ENCODE measurements at regions not wholly inside any gene's neighbourhood (a gene's known extent, or its start where the extent isn't known, plus 50 kb on each side); places are given as distances from the start of the nearest gene placed in this dataset.

DNA sequence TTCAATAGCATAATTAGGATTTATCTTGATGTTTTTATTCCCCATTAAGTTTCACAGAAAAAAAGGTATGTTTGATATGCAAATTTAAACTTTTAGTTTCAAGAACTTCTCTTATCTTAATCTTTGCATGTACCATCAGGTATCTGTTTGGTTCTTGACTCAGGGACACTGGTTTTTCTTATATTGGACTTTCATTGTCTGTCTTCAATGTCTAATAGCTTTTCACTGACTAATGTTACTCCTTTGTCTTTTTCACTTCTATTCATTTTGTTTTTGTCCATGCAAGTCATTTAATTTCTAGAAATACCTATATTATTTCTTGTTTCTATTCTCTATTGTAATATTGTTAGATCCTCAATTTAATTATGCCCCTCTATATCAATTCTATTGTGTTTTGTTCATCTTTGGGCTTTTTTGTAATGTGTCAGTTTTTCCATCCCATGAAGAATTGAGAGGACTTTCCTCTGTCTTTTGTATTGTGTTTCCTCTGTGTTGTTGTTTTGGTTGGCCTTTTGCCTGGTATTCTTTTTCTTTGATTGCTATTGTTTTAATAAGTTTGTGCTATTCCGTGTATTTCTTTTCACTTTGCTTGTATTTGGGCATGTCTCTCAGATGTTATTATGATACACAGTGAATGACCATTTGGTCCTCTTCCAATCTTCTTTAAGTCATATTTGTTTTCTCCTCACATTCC lies 58.3 kb upstream of the ANKRD10 start:
- no peak overlapping the region for H3K27ac ChIP-seq (ENCODE audit: low read depth in 1 of 2, low read length in 2 of 2)
- H3K4me3 ChIP-seq (ENCODE audit: low read depth in 1 of 3, low read length in 3 of 3): no peak overlapping the region
- DNase-seq (ENCODE audit: low spot score): no peak
- H3K4me1 ChIP-seq (ENCODE audit: control insufficient read depth in 4 of 4, insufficient read depth in 4 of 4, low read length in 3 of 4): no peaks in the 10 kb centered on the region
- 33% methylated on average over 1 of the region's 1 CpG for WGBS
- no peak overlapping the region for H3K9ac ChIP-seq (ENCODE audit: low read depth in 1 of 2, low read length in 2 of 2)
- H3K27me3 ChIP-seq (ENCODE audit: control insufficient read depth in 4 of 4, insufficient read depth in 4 of 4, low read length in 3 of 4): peaks cover 0 to 11% (median 0%) of the 10 kb centered on the region in 4 donors
- peaks cover 0 to 3% (median 0%) of the 10 kb centered on the region in 4 donors for H3K9me3 ChIP-seq (ENCODE audit: control insufficient read depth in 4 of 4, low read length in 3 of 4)
- TF ChIP-seq SP1 (IDR thresholded peaks at IDR 0.05): no peak
- TF ChIP-seq, protein P1, sequence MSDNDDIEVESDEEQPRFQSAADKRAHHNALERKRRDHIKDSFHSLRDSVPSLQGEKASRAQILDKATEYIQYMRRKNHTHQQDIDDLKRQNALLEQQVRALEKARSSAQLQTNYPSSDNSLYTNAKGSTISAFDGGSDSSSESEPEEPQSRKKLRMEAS (IDR thresholded peaks at IDR 0.05): no peak
- TF ChIP-seq JUND (IDR thresholded peaks at IDR 0.05): no peak
- TF ChIP-seq HNF4G (IDR thresholded peaks at IDR 0.05): no peak
- no peak for TF ChIP-seq RAD21 (IDR thresholded peaks at IDR 0.05)
- no peak for TF ChIP-seq YY1 (IDR thresholded peaks at IDR 0.05)
- TF ChIP-seq NR2F2 (IDR thresholded peaks at IDR 0.05): no peak
- TF ChIP-seq, protein P2, sequence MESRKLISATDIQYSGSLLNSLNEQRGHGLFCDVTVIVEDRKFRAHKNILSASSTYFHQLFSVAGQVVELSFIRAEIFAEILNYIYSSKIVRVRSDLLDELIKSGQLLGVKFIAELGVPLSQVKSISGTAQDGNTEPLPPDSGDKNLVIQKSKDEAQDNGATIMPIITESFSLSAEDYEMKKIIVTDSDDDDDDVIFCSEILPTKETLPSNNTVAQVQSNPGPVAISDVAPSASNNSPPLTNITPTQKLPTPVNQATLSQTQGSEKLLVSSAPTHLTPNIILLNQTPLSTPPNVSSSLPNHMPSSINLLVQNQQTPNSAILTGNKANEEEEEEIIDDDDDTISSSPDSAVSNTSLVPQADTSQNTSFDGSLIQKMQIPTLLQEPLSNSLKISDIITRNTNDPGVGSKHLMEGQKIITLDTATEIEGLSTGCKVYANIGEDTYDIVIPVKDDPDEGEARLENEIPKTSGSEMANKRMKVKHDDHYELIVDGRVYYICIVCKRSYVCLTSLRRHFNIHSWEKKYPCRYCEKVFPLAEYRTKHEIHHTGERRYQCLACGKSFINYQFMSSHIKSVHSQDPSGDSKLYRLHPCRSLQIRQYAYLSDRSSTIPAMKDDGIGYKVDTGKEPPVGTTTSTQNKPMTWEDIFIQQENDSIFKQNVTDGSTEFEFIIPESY (IDR thresholded peaks at IDR 0.05): no peak
- TF ChIP-seq EGR1 (IDR thresholded peaks at IDR 0.05; ENCODE audit: low read depth in 2 of 2): no peak
- TF ChIP-seq FOXA2 (IDR thresholded peaks at IDR 0.05): no peak
- no peak for TF ChIP-seq TAF1 (conservative IDR thresholded peaks at IDR 0.05)
- TF ChIP-seq, protein P3, sequence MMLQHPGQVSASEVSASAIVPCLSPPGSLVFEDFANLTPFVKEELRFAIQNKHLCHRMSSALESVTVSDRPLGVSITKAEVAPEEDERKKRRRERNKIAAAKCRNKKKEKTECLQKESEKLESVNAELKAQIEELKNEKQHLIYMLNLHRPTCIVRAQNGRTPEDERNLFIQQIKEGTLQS (IDR thresholded peaks at IDR 0.05): no peak
- TF ChIP-seq FOXA1 (IDR thresholded peaks at IDR 0.05): no peak
- no peak for TF ChIP-seq GABPA (IDR thresholded peaks at IDR 0.05 in 1 of 2, conservative IDR thresholded peaks at IDR 0.05 in 1 of 2)
- no peaks in the 10 kb centered on the region for H3K36me3 ChIP-seq (ENCODE audit: control insufficient read depth in 4 of 4, insufficient read depth in 3 of 4, low read depth in 1 of 4, low read length in 3 of 4)

DNA sequence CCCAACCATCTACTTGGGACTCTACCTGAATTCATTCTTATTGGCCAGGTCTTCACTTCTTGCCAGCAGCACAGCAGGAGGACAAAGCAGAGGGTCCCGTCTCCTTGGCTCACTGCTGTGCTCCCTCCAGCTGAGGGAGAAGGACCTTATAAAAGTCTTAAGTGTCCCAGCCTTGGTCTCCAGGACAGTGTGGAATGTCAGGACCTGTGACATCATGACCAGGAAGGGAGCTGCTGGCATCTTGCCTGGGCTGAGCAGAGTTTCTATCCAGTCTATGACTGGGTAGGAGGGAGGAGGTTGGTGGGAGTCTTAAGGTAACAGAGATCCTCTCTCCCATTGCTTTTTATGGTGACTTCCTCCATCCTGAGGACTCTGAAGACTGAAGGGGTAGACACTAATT lies 56.6 kb upstream of the ANKRD10 start:
- Histone ChIP-seq H3K9ac (ENCODE audit: low read depth in 1 of 2, low read length in 2 of 2) (no peak overlapping the region), H3K4me3 (ENCODE audit: low read depth in 1 of 3, low read length in 3 of 3) (no peak overlapping the region), H3K36me3 (ENCODE audit: control insufficient read depth in 4 of 4, insufficient read depth in 3 of 4, low read depth in 1 of 4, low read length in 3 of 4) (no peaks in the 10 kb centered on the region), H3K4me1 (ENCODE audit: control insufficient read depth in 4 of 4, insufficient read depth in 4 of 4, low read length in 3 of 4) (no peaks in the 10 kb centered on the region), H3K27me3 (ENCODE audit: control insufficient read depth in 4 of 4, insufficient read depth in 4 of 4, low read length in 3 of 4) (peaks cover 0 to 5% (median 0%) of the 10 kb centered on the region in 4 donors), H3K9me3 (ENCODE audit: control insufficient read depth in 4 of 4, low read length in 3 of 4) (no peaks in the 10 kb centered on the region), H3K27ac (ENCODE audit: low read depth in 1 of 2, low read length in 2 of 2) (no peak overlapping the region)
- no peak for DNase-seq (ENCODE audit: low spot score)
- WGBS: 84% methylated on average over 1 of the region's 1 CpG
- TF ChIP-seq, protein P1 (IDR thresholded peaks at IDR 0.05): no peak
- TF ChIP-seq YY1 (IDR thresholded peaks at IDR 0.05): no peak
- TF ChIP-seq FOXA2 (IDR thresholded peaks at IDR 0.05): no peak
- TF ChIP-seq, protein P3 (IDR thresholded peaks at IDR 0.05): no peak
- no peak for TF ChIP-seq EGR1 (IDR thresholded peaks at IDR 0.05; ENCODE audit: low read depth in 2 of 2)
- TF ChIP-seq, protein P2 (IDR thresholded peaks at IDR 0.05): no peak
- TF ChIP-seq FOXA1 (IDR thresholded peaks at IDR 0.05): no peak
- TF ChIP-seq, protein P4, sequence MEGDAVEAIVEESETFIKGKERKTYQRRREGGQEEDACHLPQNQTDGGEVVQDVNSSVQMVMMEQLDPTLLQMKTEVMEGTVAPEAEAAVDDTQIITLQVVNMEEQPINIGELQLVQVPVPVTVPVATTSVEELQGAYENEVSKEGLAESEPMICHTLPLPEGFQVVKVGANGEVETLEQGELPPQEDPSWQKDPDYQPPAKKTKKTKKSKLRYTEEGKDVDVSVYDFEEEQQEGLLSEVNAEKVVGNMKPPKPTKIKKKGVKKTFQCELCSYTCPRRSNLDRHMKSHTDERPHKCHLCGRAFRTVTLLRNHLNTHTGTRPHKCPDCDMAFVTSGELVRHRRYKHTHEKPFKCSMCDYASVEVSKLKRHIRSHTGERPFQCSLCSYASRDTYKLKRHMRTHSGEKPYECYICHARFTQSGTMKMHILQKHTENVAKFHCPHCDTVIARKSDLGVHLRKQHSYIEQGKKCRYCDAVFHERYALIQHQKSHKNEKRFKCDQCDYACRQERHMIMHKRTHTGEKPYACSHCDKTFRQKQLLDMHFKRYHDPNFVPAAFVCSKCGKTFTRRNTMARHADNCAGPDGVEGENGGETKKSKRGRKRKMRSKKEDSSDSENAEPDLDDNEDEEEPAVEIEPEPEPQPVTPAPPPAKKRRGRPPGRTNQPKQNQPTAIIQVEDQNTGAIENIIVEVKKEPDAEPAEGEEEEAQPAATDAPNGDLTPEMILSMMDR (IDR thresholded peaks at IDR 0.05; ENCODE audit: low read depth, low read length, missing input control): no peak
- no peak for TF ChIP-seq NR2F2 (IDR thresholded peaks at IDR 0.05)
- TF ChIP-seq TAF1 (conservative IDR thresholded peaks at IDR 0.05): no peak
- TF ChIP-seq HNF4G (IDR thresholded peaks at IDR 0.05): no peak
- TF ChIP-seq GABPA (IDR thresholded peaks at IDR 0.05 in 1 of 2, conservative IDR thresholded peaks at IDR 0.05 in 1 of 2): no peak
- no peak for TF ChIP-seq RAD21 (IDR thresholded peaks at IDR 0.05)
- TF ChIP-seq RXRA (IDR thresholded peaks at IDR 0.05): no peak
- TF ChIP-seq SP1 (IDR thresholded peaks at IDR 0.05): no peak
- TF ChIP-seq JUND (IDR thresholded peaks at IDR 0.05): no peak
- TF ChIP-seq HNF4A (conservative IDR thresholded peaks at IDR 0.05): no peak
- TF ChIP-seq, protein P5, sequence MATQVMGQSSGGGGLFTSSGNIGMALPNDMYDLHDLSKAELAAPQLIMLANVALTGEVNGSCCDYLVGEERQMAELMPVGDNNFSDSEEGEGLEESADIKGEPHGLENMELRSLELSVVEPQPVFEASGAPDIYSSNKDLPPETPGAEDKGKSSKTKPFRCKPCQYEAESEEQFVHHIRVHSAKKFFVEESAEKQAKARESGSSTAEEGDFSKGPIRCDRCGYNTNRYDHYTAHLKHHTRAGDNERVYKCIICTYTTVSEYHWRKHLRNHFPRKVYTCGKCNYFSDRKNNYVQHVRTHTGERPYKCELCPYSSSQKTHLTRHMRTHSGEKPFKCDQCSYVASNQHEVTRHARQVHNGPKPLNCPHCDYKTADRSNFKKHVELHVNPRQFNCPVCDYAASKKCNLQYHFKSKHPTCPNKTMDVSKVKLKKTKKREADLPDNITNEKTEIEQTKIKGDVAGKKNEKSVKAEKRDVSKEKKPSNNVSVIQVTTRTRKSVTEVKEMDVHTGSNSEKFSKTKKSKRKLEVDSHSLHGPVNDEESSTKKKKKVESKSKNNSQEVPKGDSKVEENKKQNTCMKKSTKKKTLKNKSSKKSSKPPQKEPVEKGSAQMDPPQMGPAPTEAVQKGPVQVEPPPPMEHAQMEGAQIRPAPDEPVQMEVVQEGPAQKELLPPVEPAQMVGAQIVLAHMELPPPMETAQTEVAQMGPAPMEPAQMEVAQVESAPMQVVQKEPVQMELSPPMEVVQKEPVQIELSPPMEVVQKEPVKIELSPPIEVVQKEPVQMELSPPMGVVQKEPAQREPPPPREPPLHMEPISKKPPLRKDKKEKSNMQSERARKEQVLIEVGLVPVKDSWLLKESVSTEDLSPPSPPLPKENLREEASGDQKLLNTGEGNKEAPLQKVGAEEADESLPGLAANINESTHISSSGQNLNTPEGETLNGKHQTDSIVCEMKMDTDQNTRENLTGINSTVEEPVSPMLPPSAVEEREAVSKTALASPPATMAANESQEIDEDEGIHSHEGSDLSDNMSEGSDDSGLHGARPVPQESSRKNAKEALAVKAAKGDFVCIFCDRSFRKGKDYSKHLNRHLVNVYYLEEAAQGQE (IDR thresholded peaks at IDR 0.05): no peak

All from liver (tissue), 8 donors.